HG03064 (cell line): ENCODE measurements at regions not wholly inside any gene's neighbourhood (a gene's known extent, or its start where the extent isn't known, plus 50 kb on each side); places are given as distances from the start of the nearest gene placed in this dataset.
"Not testable (repeated sequence)": the region's sequence is repeated elsewhere in the genome, so short reads cannot be mapped to it uniquely, and the experiment has no call there.

Source experiments
- ATAC-seq: cut with Tn5 transposase; IDR thresholded peaks from one replicate; pipeline ENCODE4 v1.9.1; 2021; ENCODE audit warnings: low read depth; ENCODE audit not compliant: unreplicated experiment

DNA sequence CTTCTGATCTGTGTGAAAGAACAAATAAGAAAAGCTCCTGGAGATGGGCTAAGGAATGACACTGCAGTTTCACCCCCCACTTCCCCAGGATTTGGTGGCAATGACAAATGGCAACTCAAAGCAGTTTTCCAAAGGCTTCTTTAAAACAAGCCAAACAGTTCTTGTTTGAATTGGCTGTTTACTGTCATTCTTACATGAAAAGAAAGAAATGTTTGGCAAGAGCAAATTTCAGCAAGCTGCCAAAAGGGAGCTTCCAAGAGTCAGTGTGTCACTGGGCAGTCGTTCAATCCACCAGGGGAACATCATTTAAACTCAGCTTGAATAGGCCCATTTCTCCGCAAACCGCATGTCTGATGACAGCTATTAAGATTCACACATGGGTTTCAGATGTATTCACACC is 119.0 kb upstream of the RHOBTB1 start:
- no peak for ATAC-seq

GRCh38 chr10:61061923-61062504 is 118.0 kb upstream of the RHOBTB1 start:
- no peak for ATAC-seq

GRCh38 chr10:61059636-61060035 is 115.7 kb upstream of the RHOBTB1 start:
- ATAC-seq: no peak

- ATAC-seq: no peak
These were observed 108.7 kb upstream of the RHOBTB1 start for GRCh38 chr10:61052469-61053205.

DNA sequence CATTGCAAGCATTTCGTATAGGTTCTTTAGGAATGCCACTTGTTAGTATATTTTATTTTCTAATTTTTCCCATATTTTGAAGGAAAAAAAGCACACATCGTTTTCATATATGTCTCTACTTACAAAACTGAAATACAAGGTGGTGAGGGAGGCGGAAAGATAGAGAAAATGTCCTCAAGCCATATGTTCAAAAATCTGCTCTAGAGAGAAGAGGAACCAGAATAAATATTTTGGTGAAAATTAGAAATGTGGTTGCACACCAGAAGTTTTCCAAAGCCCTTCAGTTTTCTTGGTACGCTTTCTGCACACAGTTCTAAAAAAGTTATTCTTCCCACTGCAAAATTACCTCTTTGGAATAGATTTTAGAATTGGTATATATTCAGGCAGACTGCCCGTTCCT is 107.4 kb upstream of the RHOBTB1 start:
- ATAC-seq: no peak

DNA sequence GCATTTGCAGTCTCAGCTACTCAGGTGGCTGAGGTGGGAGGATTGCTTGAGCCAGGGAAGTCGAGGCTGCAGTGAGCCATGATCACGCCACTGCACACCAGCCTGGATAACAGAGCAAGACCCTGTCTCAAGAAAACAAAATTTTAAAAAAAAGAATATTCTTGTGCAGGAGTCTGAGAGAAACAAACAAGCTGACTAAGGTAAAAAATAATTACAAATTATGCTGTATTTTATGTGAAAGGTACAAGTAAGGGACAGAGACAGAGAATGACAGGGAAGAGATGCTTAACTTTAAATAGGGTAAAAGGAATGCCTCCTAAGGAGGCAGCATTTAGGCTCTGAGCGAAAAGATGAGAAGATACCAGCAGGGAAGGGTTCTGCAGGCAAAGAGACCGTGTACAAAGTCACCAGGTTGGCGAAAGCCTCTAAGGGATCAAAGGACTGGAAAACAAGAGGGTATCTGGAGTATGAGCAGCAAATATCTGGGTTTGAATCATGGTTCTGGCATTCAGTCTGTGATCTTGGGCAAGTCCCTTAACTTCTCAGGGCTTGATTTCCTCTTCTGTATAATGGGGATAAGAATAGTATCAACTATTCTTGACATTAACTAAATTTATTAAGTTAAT is 106.2 kb upstream of the RHOBTB1 start:
- ATAC-seq: no peak

- no peak for ATAC-seq
These were observed 105.4 kb upstream of the RHOBTB1 start for GRCh38 chr10:61049386-61049785.

DNA sequence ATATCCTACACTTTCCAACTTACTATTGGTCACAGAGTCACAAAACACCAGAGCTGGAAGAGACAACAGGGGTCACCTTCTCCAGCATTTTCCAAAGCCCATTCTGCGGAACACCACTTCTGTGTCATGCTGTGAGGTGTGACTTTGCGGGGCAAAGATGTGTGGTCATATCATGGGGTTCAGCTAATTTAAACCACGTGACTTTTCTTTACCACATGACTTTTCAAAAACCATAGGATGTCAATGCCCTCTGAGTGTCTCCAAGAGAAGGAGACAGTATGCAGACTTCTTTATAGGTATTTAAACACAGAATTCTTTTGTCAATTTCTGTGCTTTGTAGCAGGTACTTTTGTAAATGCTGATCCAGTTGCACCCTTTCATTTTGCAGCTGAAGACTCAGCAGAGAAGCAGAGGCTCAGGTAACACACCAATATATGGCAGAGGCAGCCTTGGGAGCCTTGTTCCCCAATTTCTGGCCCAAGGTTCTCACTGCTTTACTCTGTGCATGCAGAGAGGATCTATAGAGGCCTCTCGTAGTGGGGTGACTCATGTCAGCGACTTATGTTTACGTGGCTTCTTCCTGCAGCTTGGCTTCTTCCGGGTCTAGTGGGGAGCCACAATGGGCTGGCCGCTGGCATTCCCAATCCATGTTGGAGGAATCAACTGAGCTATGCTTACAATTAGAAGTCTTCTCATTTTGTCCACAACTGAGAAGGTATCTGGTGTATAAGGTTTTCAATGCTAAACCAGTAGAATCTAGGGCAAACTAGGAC is 104.0 kb upstream of the RHOBTB1 start:
- ATAC-seq: no peak

DNA sequence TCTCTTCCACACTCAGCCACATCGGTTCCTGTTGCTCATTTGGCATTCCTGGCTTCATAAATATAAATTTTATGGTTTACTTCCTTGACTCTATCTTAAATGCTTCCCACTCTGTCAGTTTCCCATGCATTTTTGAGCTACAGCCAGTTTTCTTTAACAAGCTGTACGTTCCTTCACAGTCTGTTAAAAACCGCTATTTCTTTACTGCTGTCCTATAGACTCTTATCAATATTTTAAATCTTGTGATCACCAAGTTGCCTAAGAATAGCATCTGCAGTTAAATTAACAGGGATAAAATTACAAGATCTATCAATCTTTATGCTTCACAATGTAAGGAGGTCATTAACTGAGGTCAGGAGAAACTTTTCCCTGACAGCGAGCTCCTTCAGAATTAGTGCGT is 103.1 kb upstream of the RHOBTB1 start:
- no peak for ATAC-seq

- not testable (repeated sequence) for ATAC-seq
These were observed 101.5 kb upstream of the RHOBTB1 start for GRCh38 chr10:61045480-61045879.

- no peak for ATAC-seq
These were observed 98.5 kb upstream of the RHOBTB1 start for GRCh38 chr10:61042533-61042932.

- no peak for ATAC-seq
These were observed 96.5 kb upstream of the RHOBTB1 start for GRCh38 chr10:61040399-61041016.

DNA sequence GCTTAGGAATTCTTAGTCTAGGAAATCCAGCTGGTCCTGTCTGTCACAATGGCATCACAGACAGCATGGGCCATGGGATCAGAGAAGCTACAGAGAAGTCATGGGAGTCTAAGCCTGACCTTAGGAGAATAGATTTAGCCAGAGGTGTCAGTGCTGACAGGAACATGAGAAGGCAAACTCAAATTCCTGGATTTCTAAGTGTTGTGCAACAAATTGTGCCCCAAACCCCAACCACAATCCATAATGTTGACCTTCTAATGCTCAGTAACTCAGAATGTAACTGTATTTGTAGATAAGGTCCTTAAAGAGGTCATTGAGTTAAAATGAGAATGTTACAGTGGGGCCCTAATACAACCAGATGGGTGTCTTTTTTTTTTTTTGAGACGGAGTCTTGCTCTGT is 95.9 kb upstream of the RHOBTB1 start:
- no peak for ATAC-seq

GRCh38 chr10:61037261-61037830 is 93.4 kb upstream of the RHOBTB1 start:
- not testable (repeated sequence) for ATAC-seq

DNA sequence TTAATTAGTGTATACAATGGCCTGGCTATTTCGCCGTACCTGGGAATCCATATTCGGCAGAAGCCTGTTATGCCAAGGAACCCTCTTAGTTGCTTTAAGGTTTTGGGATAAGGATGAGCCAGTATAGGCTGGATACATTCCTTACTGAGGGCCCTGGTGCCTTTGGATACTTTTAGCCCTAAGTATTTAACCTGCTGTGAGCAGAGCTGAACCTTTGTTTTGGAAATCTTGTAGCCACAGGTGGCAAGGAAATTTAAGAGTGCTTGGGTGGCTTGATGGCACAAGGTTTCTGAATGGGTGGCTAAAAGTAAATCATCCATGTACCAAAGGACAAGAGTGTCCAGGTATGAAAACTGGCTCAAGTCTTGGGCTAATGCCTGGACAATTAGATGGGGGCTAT is 92.2 kb upstream of the RHOBTB1 start:
- not testable (repeated sequence) for ATAC-seq

DNA sequence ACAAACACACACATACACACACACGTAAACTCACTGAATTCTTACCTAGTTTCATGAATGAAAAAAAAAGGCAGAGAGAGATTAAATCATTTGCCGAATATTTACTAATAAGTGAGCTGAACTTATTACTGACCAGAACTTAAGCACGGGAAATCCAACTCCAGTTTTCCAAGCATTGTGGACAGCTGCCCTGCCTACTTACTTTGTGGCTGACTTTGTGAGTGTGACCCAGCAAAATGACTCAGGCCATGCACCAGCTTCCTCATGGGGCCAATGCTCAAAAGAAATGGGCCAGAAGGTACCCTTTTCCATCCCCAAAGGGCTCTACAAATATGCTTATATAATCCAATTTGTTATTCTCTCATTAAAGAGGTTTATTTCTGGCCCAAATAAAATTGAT is 87.4 kb upstream of the RHOBTB1 start:
- ATAC-seq: no peak

DNA sequence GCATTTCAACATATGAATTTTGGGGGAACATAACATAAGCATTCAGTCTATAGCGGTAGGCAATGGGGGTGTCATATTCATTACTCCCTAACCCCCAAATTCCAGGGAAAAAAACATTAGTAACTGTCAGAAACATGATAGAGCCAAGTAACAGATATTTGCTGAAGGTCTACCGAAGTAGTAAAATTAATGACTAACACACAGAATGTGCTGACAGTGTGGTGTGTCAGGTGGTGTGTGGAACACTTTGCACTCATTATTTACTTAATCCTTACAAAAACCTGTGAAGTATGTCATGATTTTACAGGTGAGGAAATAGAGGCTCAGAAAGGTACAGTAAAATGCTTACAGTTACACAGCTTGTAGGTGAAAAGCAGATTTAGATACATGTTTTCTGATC is 85.4 kb upstream of the RHOBTB1 start:
- no peak for ATAC-seq

DNA sequence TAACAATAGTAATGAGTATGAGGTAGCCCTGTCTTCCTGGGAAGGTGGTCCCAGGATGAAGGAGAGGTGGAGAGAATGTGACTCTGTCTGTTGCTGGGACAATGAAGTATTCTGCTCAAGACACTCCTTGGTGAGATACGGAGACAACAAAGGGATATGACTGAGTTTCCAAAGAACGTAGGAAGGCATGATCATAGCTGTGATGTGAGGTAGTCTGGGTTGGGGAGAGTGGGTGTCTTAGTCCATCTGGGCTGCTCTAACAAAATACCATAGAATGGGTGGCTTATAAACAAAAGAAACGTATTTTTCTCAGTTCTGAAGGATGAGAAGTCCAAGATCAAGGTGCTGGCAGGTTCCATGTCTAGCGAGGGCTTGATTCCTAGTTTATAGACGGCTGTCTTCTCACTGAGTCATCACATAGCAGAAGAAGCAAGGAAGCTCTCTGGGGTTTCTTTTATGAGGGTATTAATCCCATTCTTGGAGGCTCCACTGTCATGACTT is 84.9 kb upstream of the RHOBTB1 start:
- ATAC-seq: no peak

GRCh38 chr10:61024856-61025201 is 80.8 kb upstream of the RHOBTB1 start:
- no peak for ATAC-seq

DNA sequence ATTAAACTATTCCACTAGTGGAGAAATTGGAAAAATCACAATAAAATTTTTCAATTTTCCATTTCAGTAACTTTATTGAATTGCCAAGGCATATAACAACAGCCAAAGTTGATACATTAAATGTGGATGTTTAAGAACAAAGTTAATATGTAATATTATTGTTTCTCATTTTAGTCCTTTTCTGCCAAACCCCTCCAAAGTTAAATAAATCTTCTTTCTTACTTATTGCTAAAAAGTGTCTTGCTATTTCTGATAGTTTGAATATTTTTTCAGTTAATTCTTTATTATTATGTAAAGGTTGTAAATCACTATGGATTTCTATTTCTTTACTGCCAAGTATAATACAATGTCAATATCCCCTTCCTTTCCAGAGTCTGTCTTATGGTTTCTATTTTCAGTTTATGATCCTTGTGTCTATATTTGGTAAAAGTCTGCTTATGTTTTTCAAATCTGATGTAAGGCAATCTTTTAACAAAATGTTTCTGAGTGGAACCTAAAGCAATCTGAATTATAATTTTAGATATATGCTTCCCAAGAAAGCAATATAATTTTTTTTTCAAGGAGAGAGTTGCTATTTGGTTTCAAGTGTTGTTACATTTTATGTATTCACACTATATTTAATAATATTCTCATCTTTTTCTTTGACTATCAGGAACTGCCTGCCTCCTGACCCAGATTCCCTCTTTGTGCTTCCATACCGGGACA is 80.3 kb upstream of the RHOBTB1 start:
- ATAC-seq: no peak
